Hepatocyte (in vitro differentiated cells): ENCODE measurements at regions not wholly inside any gene's neighbourhood (a gene's known extent, or its start where the extent isn't known, plus 50 kb on each side); places are given as distances from the start of the nearest gene placed in this dataset.

ENCODE experiments used
- EZH2 ChIP-seq: fragments of 200-600 bp; sonication (generic); IDR thresholded peaks from 2 replicates; pipeline ENCODE4 v1.6.1; 2016; ENCODE audit warnings: antibody characterized with exemption, mild to moderate bottlenecking, borderline replicate concordance
- EZH2phosphoT487 ChIP-seq: fragments of 200-600 bp; sonication (generic); IDR thresholded peaks from one replicate; pipeline ENCODE4 v1.6.1; 2018; ENCODE audit warnings: antibody characterized with exemption, mild to moderate bottlenecking, low read depth, moderate library complexity; ENCODE audit not compliant: unreplicated experiment, severe bottlenecking
- TF ChIP-seq, protein P1 (sequence below): fragments of 200-600 bp; sonication (generic); IDR thresholded peaks from 2 replicates; pipeline ENCODE4 v1.5.1; 2016; ENCODE audit warnings: antibody characterized with exemption, mild to moderate bottlenecking; ENCODE audit not compliant: poor library complexity

DNA sequence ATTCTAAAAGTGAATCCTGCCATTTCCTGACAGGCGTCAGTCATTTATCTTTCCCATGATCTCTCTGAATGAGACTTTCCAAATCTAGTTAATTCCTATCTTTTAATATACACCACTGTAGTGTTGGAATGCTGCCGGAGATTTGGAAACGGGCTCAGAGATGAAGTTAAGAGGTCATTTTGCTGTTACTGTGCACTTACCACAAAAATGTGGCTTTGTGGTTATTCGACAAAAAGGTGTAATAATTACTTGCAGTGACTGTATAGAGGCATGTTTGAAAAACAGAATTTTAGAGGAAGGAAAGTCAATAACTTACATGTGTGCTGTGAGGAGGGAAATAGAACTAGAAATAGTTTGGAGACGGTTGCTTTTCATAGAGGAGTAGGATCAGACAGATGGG is 460.2 kb upstream of the BTBD3 start:
- TF ChIP-seq, protein P1, sequence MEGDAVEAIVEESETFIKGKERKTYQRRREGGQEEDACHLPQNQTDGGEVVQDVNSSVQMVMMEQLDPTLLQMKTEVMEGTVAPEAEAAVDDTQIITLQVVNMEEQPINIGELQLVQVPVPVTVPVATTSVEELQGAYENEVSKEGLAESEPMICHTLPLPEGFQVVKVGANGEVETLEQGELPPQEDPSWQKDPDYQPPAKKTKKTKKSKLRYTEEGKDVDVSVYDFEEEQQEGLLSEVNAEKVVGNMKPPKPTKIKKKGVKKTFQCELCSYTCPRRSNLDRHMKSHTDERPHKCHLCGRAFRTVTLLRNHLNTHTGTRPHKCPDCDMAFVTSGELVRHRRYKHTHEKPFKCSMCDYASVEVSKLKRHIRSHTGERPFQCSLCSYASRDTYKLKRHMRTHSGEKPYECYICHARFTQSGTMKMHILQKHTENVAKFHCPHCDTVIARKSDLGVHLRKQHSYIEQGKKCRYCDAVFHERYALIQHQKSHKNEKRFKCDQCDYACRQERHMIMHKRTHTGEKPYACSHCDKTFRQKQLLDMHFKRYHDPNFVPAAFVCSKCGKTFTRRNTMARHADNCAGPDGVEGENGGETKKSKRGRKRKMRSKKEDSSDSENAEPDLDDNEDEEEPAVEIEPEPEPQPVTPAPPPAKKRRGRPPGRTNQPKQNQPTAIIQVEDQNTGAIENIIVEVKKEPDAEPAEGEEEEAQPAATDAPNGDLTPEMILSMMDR: no peak
- no peak for TF ChIP-seq EZH2
- no peak for TF ChIP-seq EZH2phosphoT487
